CD4-positive, alpha-beta T cell treated with Interleukin-1 beta for 1 hour (primary cell): ENCODE measurements at regions not wholly inside any gene's neighbourhood (a gene's known extent, or its start where the extent isn't known, plus 50 kb on each side); places are given as distances from the start of the nearest gene placed in this dataset.
"Not testable (repeated sequence)": the region's sequence is repeated elsewhere in the genome, so short reads cannot be mapped to it uniquely, and the experiment has no call there.

ENCODE experiments used
- DNase-seq, 2 donors: peaks; one replicate each; pipeline ENCODE4 v3.0.0-alpha.2; 2020 to 2022

DNA sequence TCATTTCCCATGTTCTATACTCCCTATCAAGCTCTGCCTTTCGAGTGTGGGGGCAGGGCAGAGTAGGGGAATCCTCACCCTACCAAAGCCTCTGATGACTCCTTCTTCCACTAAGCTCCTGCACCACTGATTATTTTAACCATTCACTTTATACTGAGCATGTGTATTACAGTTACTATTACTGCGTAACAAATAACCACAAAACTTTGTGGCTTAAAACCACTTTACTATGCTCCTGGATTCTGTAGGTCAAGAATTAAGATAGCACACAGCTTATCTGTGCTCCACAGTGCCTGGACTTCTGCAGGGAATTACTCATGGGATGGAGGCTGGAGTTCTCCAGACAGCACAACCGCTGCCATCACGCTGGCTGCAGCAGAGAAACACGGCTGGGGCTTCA is 117.4 kb upstream of the DNAJC10 start:
- no peak for DNase-seq

DNA sequence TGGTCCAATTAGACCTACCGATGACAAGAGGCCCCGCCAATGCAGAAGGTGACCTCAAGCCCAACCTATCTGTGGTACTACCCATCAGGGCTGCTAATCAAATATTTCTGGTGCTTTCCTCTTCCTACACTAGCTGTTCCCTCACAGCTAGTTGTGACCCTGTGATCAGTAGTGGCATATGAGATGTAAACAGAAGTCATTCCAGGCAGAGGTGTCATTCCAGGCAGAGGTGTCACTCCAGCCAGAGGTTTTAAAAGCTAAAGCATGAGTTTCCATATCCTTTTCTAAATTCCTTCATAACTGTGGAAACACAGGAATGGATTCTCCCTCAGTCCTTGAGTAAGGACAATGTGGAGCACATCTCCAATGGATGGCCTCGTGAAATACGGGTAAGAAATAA is 110.9 kb upstream of the DNAJC10 start:
- no peak for DNase-seq

DNA sequence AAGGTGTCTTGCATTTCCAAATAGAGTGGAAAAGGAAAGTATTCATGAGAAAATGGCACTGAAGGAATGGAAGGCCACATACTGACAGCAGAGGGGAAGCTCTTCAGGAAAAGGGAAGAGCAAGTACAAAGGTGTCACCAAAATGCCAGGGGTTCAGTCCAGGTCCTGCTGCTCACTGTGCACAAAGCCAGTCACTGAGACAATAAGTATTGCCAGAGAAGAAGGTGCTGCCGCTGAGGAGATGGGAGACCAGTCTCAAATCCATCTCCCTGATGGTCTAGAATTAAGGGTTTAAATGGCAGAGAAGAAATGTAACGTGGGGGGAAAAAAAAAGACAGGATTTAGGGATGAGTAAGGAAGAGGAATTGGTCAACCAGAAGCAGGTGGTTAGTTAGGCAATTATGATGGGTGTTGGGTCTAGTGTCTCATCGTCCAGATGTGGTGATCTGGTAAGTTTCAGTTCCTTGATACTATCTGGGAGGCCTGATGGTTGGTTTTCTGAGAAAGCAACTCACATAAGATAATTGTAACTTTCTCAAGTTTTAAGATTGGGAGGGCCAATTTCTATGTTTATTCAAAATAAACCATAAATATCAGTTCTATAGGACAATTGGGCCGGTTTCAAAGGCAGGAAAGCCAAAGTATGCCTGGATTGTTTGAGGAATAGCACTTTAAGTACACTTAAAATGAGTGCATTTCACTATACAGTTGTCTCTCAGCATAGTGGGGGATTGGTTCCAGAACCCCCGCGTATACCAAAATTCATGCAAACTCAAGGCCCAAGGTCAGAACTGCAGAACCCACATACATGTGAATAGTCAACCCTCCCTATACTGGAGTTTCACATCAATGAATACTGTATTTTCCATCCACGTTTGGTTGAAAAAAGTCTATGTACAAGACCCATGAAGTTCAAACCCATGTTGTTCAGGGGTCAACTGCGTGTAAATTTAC is 109.1 kb upstream of the DNAJC10 start:
- no peak for DNase-seq

DNA sequence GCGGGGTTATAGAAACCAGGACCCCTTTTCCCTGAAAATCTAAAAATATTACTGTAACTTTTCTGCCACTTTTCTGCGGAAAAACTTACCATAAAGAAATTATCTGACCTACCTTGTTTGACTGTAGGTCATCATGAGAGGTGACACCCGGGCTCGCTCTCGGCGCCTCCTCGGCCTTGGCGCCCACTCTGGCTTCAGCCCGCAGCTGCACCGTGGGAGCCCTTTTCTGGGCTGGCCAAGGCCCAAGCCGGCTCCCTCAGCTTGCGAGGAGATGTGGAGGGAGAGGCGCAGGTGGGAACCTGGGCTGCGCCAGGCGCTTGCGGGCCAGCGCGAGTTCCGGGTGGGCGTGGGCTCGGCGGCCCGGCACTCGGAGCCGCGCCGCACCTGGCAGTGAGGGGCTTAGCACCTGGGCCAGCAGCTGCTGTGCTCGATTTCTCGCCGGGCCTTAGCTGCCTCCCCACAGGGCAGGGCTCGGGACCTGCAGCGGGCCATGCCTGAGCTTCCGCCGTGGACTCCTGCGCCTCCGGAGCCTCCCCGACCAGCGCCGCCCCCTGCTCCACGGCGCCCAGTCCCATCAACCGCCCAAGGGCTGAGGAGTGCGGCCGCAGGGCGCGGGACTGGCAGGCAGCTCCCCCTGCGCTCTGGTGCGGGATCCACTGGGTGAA is 107.7 kb upstream of the DNAJC10 start:
- DNase-seq = no peak

DNA sequence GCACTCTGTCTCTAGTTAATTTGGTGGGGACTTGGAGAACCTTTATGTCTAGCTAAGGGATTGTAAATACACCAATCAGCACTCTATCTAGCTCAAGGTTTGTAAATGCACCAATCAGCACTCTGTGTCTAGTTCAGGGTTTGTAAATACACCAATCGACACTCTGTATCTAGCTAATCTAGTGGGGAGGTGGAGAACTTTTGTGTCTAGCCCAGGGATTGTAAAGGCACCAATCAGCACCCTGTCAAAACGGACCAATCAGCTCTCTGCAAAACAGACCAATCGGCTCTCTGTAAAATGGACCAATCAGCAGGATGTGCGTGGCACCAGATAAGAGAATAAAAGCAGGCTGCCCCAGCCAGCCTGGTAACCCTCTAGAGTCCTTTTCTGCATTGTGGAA is 107.1 kb upstream of the DNAJC10 start:
- DNase-seq = not testable (repeated sequence)

DNA sequence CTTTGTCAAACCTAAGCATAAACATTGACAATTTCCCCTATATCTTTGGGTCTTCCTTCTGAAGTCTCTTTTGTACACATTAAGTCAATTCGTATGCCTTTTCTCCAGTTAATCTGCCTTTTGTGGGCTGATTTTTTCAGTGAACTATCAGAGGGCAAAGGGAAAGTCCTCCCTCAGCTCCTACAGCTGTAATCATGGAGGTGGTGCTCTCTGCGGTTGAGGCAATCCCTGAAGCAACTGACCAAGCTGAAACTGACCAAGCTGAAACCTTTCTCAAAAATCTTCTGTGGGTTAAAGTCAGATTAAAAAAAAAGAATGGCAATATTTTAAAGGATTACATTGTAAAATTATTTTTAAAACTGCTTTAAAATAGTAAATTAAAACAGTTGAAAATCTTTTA is 105.8 kb upstream of the DNAJC10 start:
- DNase-seq = no peak

DNA sequence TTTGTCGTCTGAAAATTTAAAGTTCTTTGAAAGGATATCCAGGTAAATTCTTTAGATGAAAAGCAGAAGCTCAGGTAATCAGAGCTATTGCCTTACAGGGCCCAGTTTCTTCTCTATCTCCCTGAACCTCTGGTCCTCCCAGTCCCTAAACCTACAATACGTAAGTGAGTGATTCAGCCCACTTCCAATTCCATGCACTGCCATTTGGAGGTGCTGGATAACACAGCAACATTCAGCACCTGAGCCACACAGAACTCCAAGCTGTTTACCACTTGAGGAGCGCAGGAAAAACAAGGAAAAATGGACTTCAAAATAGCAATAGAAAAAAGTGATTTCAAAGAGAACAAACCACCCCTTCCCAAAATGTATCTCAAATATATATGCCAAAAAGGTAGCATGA is 105.0 kb upstream of the DNAJC10 start:
- no peak for DNase-seq

DNA sequence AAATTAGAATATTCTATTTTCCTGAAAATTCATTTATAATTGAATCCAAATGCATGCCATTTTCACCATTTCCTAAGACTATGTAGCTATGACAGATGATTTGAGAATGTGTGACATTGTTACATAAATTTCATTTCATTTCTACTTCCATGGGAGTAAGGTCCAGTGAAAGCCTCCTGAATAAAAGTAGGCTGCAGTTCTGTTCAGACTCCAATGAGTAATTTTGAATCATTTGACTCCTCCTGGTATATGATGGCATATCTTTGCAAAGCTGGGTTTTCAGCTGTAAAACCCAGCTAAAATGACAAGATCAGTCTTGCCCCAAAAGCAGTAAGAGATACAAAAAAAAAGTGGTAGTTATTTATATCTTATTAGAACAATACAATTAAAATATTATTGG is 101.0 kb upstream of the DNAJC10 start:
- no peak for DNase-seq

DNA sequence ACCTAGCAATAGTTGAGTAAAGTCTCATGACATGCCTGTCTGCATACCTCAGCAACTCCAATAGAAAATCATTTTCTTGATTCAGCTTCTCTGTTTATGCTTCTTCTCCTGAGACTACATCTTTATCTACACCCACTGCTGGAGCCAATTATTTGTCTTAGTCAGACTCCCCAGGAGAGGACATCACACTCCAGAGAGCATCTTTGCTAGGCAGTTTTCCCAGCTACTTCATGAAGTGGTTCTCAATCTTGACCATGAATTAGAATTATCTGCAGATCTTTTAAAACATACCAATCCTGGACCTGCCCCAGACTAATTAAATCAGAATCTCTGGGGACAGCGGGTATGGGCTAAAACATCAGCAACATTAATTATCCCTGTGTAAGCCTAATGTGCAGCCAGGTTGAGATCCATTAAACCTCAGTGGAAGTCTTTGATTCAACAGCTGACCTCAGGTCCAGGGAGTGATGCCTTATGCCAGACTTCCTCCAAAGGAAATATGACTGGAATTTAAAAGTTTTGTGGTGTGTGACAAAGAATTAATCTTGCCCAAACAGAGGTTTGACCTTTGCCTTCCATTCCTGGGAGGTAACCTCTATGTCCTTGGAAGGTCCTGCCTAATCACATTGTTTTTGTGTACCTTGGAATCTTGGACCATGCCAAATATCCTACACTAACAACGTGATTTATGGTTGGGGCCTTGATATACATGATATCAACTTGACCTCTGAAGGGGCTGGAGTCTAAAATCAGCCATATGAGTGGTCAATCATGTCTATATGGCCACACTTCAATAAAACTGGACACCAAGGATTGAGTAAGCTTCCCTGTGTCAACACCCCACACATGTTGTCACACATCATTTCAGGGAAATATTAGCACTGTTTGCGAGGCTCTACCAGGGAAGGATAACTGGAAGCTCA is 99.3 kb upstream of the DNAJC10 start:
- DNase-seq = no peak

DNA sequence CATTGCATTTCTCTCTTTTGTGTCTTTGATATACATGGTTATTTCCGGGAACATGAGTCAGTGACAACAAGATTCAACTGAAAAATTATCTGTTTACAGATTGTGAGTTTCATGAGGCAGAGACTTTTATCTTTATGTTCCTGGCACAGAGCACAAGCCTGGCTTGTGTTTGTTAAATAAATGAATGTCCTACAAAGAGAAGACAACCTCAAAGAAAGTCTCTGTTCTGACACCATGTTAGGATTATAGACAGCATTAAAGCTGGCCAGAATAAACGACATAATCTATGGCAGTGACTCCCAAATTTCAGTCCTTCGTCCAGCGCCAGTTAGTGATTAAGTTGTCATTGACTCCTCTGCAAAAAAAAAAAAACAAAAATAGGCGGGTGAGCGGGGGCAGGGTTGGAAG is 97.4 kb upstream of the DNAJC10 start:
- DNase-seq = no peak

DNA sequence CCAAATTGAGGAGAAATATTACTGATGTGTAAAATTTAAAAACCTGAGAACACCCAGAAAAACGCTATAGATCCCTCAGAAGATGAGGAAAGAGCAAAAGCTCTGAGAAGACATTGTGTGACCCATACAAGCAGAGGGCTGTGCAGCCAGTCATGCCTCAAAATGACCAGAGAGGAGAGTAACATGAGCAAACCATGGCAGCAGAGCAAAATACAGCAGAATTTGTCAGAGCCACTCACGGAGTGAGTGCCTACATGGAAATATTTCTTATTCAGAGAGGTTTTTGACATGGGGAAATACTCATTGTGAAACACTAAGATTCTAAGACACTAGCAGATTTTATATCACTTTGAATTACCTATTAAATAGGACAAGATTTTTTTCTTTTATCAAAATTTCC is 96.8 kb upstream of the DNAJC10 start:
- no peak for DNase-seq

DNA sequence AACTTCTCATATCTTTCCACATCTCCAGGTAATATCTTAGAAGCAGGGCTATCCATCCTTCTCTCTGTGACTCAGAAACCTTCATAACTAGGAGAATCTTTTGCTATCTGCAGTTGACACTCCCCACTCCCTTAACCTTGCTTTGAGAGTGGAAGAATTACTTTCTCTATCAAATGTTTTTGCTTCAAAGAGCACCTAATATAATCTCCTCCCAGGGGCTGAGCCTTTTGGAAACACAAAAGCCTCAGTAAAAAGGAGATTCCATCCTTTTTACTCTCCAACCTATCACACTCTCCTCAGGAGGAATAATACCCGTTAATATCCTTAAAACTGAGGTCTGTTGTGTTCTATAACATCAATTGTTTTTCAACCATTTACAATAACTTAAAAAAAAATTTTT is 94.9 kb upstream of the DNAJC10 start:
- DNase-seq = no peak

DNA sequence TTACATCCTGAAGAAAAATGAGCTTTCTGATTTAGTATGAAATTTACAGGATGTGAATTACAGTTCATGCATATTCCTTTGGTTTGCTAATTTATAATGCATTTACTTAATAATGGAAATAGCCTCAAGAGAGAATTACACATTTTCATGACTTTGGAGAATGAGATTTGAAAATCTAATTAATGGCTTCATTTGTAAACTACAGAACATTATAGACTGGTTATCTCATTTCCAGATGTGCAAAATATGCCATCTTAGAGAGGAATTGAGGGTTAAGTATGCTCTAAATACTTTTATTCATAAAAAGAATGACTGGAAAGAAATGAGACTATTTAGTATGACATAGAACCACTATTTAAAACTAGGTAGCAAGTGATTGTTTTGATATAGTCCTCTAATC is 94.2 kb upstream of the DNAJC10 start:
- DNase-seq = no peak

DNA sequence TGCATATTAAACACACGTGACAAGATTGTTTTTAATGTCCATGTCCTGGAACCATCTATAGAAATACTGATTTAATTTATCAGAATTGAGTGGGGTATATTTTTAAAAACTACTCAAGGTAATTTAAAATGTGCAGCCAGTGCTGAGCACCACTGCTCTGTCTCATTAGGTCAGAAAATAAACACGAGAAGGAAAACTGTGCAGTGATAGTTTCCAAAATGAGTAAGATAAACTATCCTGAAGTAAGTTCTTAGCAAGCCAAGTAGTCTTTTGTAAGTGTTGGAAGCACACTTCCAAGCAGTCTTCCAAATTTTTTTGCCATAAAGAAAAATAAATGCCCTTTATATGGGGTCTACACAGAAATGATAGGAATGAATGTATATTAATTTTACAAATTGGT is 93.8 kb upstream of the DNAJC10 start:
- no peak for DNase-seq

DNA sequence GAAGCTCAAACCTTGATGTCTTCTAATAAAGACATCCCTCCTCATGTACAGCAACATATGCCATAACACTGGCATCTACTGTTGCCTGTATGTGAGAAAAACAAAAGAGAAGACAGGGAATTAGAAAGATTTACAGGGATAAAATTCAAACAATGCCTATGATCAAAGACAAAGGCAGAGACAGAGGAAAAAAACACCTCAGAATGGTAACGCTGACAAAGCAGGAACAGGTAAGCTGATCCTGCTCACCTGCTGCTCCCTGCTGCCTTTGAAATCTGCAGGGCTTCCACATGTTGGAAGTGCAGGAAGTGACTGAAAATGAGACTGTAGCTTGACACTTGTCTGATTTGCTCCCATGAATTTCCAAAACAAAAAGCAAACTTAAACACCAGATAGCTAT is 90.2 kb upstream of the DNAJC10 start:
- DNase-seq = no peak

DNA sequence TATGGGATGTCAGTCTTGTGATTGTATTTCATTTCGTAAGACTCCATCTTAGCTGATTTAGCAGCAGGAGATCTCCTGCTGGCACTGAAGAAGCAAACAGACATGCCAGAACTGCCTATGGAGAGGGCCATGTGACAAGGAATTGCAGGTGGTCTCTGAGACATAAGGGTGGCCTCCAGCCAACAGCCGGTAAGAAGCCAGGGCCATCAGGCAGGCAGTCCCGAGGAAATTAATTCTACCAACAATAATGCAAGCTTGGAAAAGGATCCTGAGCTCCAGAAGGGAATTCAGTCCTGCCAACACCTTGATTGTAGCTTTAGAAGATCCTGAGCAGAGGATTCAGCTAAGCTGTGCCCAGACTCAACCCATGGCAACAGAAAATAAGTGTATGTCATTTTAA is 87.1 kb upstream of the DNAJC10 start:
- DNase-seq = no peak

DNA sequence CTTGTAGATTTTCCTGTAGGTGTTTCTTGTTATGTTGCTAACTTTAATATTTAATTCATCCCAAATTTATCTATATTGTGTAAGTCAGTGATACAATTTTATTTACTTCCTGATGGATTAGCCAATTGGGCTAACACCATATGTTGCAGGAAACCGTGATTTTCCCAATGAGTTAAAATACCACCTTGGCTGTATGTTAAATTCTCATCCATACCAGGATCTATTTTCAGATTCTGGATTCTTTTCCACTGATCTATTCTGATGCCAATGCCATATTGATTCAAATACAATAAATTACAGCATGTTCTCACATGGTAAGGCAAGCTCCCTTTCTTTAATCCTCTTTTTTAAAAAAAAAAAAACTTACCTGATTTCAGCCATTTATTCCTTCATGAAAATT is 85.8 kb upstream of the DNAJC10 start:
- no peak for DNase-seq

DNA sequence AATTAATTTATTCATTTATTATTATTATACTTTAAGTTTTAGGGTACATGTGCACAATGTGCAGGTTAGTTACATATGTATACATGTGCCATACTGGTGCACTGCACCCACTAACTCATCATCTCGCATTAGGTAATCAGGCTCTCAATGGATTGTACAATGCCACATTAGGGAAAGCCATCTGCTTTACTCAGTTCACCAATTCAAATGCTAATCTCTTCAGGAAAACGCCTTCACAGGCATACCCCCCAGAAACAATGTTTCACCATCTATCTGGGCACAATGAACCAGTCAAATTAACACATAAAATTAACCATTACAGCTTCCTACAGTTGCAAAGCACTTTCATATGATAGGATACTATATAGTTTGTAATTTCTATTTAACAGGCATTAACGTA is 84.8 kb upstream of the DNAJC10 start:
- DNase-seq = no peak

DNA sequence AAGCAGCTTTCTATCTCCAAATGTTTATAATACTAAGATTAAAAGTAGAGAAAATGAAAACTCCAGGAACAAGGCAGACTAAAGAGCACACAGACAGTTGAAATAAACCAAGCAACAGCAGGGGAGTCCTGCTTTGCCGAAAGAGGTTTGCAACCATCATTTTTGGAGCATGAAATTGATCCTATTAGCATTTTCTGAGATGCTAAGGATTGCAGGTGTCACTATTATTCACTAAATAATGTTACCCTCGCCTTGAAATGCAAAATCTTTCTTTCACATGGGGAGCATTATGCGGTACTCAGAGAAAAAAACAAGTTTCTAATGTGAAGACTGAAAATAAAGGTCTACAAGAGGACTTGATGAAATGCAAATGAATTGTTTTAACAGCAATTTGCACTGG is 81.7 kb upstream of the DNAJC10 start:
- DNase-seq = no peak

DNA sequence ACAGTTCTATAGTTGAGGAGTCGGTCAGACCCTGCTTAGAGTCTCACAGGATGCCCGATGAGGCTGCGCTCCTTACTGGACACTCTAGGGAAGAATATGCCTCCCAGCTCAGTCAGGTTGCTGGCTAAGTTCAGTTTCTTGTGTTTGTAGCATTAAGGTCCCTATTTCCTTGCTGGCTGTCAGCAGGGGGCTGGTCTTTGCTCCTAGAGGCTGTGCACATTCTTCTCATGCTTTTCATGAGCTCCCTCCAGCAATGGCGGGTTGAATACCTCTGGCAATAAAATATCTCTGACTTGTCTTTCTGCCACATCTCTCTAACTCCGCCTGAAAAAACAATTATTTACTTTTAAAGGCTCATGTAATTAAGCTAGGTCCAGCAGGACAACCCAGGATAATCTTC is 79.4 kb upstream of the DNAJC10 start:
- no peak for DNase-seq

DNA sequence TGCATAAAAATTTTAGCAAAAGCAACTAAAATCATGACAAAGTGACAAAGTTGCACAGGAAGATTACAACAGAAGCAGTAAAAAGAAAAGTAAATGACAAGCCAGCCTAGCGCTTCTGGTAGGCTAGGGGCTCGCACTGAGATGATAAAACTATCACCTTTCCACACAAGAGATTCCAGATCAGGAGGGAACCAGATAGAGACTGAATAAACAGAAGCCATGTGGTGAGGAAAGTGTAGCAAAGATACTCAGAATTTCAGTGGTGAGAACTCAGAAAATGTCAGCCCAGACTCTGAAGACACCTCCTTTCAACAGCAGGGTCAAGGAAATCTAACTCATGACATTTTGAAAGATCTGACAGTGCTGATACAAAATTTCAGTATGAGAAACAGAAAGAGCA is 77.4 kb upstream of the DNAJC10 start:
- DNase-seq = no peak

DNA sequence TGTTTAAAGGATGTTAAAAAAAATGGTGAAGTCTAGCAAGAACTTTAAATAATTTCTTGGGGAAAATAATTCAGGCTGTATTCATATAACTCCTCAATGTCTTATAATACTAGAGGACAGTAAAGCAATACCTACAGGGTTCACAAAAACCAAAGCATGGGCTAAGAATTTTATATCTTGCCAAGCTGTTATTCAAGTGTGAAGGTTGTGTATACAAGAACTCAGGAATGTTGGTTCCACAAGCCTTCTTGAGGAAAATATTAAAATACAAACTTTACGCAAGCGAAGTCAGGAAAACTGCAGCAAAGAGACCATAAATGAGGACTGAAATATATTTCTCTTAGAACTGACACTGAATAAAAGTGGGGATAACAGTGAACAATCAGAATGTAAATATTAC is 76.1 kb upstream of the DNAJC10 start:
- no peak for DNase-seq

DNA sequence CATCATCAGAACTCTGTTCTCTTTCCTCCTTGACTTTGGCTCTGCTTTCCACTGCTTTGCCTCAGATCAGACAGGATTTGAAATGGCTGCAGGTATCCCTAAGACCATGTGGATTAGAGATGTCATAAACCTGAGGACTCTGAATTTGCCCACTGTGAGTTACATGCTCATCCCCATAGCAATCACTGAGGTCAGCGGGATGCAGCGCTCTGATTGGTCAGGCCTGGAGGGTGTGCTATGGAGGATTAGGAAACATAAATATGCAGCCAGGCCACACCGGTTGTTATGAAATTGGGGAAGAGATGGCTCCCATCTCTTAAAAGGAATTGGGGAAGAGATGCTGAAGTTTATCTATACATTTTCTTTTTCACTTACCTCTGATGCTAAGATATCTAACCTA is 73.7 kb upstream of the DNAJC10 start:
- DNase-seq = peak; percentile 34 to 40
